ENCODE measurements at regions not wholly inside any gene's neighbourhood (a gene's known extent, or its start where the extent isn't known, plus 50 kb on each side); places are given as distances from the start of the nearest gene placed in this dataset.
"Not testable (repeated sequence)": the region's sequence is repeated elsewhere in the genome, so short reads cannot be mapped to it uniquely, and the experiment has no call there.

DNA sequence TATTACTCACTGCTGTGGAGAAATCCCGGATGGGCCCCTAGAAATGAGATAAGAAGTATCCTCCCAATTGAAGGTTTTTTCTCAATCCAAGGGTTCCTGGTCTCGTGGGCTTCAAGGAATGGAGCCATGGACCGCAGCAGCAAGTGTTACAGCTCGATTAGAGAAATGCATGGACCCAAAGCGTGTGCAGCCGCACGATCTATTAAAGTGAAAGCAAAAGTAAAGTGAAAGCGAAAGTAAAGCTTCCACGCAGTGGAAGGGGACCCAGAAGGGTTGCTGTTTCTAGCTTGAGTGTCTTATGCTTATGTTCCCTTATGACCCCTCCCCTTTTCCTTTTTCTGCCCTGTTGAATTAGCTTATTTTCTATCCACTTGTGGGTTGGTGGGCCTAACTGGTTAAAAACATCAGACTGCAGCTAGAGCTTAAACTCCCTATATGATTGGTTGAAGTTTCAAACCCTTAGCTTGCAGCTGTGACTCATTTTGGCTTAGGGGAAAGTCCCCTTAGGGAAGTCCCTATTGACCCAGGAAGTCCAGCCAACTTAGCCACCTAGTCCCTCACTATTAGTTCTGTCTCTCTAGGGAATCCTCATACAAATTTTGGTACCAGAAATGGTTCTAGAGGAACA, 1111.8 kb downstream of the TAF11L14 start:
- peak; percentile 80 for DNase-seq

DNA sequence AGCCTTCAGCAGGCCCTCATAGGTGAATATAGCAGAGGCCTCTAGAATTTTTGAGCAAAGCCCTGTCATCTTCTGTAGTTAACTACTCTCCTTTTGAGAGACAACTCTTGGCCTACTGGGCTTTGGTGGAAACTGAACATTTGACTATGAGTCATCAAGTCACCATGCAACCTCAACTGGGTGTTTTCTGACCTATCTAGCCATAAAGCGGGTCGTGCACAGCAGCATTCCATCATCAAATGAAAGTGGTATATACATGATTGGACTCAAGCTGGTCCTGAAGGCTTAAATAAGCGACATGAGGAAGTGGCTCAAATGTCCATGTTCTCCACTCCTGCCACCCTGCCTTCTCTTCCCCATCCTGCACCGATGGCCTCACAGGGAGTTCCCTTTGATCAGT, 1115.5 kb downstream of the TAF11L14 start:
- no peak for DNase-seq

- DNase-seq, result no peak
These were observed 1118.1 kb downstream of the TAF11L14 start for GRCh38 chr5:18752317-18752716.

DNA sequence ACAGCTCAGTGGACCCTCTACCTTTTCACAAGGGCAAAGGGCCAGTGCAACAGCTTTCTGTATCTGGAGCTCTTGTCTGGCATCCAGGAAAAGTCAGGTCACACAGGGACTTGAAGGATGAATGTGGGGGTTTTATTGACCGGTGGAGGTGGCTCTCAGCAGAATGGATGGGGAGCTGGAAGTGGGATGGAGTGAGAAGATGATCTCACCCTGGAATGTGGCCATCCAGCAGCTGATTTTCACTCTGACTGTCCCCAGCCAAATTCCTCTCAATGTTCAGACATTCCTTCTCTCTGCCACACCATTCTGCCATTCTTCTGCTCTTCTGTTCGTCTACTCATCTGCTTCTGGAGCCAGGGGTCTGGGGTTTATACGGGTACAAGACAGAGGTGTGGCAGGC, 1119.9 kb downstream of the TAF11L14 start:
- DNase-seq, result no peak

GRCh38 chr5:18761801-18762200, 1127.5 kb downstream of the TAF11L14 start:
- DNase-seq, result no peak

DNA sequence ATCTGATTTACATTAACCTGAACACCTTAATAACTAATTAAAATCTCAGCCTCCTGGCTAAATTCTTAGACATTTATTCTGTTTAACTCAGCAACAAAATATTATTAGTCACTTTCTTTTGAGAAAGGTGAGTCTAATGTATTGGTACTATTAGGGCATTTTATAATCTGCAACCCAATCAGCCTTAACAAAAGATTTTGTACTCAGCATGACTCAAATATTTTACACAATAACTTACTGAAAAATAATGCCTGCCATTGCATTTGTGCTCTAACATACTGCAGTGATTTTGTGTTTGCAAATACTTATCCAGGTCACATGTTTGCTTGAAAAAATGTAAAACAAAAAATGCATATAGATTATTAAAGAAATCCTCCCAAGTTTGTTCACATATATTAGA, 1129.9 kb downstream of the TAF11L14 start:
- DNase-seq, result no peak

DNA sequence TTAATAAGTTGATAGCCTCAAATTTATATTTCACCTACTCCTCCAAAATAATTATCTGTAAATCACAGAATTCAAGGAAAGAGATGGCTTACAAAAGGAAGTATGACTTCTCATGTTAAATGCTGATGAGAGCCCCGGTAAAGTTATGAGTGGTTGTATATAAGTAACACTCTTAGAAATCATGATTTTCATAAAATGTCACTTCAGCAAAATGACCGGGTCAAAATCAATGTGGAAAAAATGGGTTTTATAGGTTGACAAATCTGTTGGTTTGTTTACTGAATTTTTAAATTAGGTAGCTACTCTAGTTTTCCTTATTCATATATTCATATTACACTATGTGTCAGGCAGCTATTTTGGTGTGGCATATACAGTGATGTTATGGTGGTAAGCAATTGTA, 1131.0 kb downstream of the TAF11L14 start:
- DNase-seq, result no peak

- no peak for DNase-seq
These were observed 1136.9 kb downstream of the TAF11L14 start for GRCh38 chr5:18771097-18771610.

GRCh38 chr5:18772475-18772874, 1138.2 kb downstream of the TAF11L14 start:
- peak; percentile 4 for DNase-seq

DNA sequence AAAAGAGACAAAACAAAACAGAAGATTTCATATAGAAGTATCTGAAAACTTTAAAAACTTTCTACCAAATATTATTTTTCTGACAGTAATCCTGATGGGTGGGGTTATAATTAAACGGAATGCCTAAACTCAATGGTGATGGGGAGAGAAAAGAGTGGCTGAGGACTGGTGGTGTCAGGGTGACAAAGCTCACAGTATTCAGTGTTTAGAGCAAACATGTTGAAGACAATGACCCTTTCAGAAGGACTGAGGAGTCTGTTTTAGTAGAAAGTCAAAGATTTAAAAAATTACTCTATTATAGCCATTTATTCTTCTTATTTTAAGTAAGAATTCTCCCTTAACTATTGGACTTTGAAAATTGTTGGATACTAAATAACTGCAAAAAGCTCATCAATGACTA, 1144.0 kb downstream of the TAF11L14 start:
- no peak for DNase-seq

DNA sequence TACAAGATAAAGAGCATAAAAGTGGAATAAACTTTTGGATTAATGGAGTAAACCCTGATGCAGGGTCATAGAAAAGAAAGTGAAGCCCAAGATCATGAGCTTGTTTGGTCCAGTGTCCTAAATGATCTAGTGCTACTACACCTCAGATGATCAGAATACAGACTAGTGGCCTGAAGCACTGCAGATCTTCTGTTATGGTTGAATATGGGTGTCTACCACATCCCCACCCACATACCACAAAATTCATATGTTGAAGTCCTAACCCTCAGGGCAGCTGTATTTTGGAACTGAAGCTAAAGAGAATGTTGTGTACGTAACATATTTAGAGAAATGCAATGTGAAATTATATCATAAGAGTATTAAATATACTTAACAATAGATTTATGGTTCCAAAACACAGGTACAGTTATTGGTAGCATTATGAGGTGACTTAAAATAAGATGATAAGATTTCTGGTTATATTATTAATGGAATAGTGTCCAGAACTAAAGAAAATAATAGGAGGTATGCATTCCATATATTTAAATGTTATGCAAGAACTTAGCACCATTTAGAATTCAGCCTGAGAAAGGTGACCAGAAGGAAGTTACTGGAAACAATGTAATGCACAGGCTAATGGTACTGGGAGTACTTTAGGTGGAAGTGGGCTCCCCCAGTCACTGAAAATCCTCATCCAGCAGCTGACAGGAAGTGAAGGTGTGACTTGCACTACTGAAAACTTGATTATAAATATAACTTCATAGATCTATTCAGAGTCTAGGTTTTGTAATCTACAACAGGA, 1155.1 kb downstream of the TAF11L14 start:
- no peak for DNase-seq

DNA sequence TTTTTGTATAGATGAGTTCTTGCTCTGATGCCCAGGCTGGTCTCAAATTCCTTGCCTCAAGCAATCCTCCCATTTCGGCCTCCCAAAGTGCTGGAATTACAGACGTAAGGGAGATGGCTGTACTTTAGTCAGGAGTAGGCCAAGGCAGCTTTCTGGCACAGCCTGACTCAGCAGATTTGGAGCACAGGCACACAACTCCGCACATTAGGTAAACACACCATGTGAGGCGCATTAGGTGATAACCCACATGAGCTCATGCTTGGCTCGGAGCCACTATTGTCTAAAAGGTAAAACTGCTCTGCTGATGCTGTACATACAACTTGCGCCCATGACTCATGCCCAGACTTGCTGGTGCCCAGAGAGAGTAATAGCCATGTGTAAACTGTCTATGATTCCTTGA, 1157.9 kb downstream of the TAF11L14 start:
- DNase-seq, result peak; percentile 57

GRCh38 chr5:18797222-18797621, 1163.0 kb downstream of the TAF11L14 start:
- DNase-seq, result no peak

- no peak for DNase-seq
These were observed 1163.8 kb downstream of the TAF11L14 start for GRCh38 chr5:18798058-18798457.

DNA sequence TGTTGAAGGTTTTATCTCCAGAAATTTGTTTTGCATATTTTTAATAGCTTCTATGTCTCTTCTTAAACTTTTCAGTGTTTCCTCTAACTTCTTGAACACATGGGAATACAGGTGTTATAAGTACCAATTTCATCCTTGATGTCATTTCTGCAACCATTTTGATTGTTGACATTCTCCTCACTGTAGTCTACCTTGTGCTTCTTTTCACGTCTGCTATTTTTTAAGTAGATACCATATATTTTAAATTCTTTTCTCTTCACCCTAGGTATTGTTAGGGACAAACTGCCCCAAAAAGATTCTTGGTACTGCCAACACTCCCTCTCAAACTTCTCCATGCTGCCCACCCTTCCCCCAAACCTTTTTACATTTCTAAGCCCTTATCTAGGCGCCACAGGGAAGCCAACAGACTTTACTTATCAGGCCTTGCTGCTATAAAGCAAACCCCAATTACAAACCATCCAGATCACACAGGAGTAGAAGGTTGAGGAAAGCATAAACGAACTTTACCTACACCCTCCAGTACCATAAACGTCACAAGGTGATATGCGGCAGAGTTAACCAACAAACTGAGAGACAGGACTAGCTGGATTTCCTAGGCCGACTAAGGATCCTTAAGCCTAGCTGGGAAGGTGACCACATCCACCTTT, 1165.3 kb downstream of the TAF11L14 start:
- DNase-seq, result no peak

DNA sequence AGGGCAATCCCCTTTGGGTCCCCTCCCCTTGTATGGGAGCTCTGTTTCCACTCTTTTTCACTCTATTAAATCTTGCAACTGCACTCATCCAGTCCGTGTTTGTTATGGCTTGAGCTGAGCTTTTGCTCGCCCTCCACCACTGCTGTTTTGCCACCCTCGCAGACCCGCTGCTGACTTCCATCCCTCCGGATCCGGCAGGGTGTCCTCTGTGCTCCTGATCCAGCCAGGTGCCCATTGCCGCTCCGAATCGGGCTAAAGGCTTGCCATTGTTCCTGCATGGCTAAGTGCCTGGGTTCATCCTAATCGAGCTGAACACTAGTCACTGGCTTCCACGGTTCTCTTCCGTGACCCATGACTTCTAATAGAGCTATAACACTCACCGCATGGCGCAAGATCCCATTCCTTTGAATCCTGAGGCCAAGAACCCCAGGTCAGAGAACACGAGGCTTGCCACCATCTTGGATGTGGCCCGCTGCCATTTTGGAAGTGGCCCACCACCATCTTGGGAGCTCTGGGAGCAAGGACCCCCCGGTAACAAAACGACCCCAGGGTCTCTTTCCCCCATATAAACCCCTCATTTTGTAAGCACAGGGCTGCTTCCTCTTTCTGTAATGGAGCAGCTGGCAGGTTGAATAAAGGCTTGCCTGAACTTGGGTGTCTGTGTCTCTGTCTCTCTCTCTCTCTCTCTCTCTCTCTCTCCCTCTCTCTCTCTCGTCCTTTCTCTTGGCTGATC, 1166.2 kb downstream of the TAF11L14 start:
- DNase-seq, result no peak

GRCh38 chr5:18801413-18801812, 1167.2 kb downstream of the TAF11L14 start:
- not testable (repeated sequence) for DNase-seq

- DNase-seq, result no peak
These were observed 1168.1 kb downstream of the TAF11L14 start for GRCh38 chr5:18802336-18802735.

DNA sequence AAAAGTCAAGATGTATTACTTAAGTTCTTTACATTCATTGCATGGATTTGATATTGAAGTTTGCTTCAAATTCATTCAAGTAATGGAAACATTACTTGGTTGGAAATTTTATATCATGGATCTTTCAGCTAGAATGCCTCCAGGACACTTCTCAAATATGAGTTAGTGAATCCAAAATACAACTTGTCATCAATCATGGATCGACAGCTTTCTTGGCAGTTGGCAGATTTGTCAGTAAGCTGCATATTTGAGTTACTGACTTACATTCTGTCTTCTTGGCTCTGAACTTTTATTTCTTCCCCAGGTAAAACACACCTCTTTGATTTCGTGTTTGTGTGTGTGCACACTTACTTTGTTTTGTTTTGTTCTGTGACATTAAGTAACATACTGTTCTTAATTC, 1171.1 kb downstream of the TAF11L14 start:
- DNase-seq, result no peak

DNA sequence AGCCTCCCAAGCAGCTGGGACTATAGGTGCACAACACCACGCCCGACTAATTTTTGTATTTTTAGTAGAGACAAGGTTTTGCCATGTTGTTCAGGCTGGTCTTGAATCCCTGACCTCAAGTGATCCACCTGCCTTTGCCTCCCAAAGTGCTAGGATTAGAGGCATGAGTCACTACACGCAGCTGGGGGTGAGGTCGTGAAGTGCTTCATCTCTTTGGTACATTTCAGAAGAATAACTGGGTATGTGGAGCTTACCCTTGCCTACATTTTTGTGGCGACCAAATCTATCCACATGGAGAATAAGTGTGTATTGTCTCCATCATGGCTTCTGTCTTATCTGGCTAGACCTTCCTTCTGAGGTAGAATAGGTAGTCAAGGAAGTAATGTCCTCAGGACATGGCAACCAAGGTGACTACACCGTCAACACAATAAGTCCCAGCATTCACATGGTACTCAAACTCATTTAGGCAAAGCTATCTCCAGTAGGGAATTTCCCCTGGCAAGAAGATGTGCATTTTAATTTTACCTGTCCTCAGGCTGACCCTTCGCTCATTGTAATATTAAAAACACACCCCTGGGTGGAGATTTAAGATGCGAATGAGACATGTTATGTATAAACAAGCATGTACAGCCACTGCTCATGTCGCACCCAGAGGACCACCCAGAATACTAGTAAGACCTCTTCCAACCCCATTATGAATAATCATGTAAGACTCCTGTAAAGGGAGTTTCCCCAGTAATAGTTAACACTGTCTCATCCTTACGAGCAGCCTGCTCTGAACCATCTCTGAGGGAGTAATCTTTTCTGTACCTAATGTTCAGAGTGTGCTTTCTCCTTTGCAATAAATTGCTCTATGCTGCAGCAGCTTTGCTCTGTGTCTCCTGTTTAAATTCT, 1173.2 kb downstream of the TAF11L14 start:
- DNase-seq, result no peak

DNA sequence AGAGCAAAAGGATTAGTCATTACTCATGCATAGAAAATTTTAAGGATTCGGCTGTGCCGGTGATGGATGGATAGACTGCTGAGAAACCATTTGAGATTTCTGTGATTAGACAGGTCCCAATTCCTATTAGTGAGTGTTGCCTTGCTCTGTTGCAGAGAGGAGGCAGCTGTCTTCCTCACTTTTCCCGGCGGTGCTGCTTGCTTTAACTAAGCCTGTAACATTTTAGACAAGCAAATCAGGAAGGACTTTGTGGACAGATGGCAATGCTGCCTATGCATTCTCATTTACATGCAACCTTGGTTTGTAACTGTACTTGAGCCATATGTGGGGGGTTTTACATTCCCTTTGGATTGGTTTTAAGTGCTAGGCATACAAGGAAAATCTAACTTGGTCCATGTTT, 1176.3 kb downstream of the CDH18 start:
- DNase-seq, result no peak

GRCh38 chr5:18828351-18828750, 1159.6 kb downstream of the CDH18 start:
- DNase-seq, result no peak
